Nucleus accumbens (tissue), 56 donors: ENCODE measurements at regions not wholly inside any gene's neighbourhood (a gene's known extent, or its start where the extent isn't known, plus 50 kb on each side); places are given as distances from the start of the nearest gene placed in this dataset.
A peak's percentile ranks its signal among the peaks of the same experiment; 100 is the strongest.
"Not testable (repeated sequence)": the region's sequence is repeated elsewhere in the genome, so short reads cannot be mapped to it uniquely, and the experiment has no call there.

ENCODE experiments used
- DNase-seq, 56 donors: peaks; one replicate each; lab custom pipeline; 2025; lab: John Stamatoyannopoulos, UW

DNA sequence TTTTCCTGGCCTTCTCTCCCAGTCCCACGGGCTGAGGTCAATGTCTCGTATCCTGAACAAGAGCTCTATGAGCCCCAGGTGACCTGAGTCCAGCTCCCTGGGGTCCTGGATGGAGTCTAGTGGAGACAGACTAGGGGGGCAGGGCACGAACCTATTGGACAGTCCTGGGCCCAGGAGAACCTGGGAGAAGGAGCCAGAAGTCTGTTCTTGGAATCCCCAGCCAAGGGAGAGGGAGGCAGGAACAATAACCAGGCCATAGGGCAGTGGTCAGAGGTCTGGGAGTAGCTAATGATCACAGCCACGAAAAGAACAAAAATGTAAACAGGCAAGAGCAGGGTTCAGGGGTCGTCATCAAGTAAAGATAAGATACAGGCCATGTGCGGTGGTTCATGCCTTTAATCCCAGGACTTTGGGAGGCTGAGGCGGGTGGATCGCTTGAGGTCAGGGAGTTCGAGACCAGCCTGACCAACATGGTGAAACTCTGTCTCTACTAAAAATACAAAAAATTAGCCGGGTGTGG lies 60.8 kb downstream of the COPRS start:
- DNase-seq = no peak

DNA sequence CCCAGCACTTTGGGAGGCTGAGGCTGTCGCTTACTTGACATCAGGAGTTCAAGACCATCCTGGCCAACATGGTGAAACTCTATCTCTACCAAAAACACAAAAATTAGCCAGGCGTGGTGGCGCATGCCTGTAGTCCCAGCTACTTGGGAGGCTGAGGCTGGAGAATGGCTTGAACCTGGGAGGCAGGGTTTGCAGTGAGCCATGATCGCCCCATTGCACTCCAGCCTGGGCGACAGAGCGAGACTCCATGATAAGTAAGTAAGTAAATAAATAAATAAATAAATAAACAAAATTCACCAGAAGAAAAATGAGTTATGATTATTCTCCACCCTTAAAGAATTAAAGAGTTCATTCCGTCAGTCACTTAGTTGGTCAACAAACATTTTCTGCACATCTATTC lies 63.1 kb downstream of the COPRS start:
- not testable (repeated sequence) for DNase-seq

DNA sequence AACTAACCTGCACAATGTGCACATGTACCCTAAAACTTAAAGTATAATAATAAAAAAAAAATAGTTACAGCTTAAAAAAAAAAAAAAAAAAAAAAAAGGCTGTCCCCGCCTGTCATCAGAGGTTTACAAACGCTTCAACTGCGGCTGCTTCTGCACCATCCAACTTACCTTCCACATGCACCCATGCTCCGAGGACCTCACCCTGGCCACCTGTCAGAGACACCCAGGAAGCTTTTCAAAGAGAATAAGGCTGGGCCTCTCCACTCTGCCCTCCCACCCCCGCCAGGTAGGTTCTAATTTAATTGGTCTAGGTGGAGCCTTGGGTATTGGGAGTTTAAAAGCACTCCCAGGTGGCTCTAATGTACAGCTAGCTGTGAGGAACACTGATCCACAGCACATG lies 64.9 kb downstream of the COPRS start:
- no peak for DNase-seq

DNA sequence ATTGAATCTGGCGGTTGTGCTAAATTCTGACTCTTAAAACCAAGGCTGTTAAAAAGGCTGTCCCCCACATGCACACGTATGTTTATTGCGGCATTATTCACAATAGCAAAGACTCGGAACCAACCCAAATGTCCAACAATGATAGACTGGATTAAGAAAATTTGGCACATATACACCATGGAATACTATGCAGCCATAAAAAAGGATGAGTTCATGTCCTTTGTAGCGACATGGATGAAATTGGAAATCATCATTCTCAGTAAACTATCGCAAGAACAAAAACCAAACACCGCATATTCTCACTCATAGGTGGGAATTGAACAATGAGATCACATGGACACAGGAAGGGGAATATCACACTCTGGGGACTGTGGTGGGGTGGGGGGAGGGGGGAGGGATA lies 65.4 kb downstream of the COPRS start:
- DNase-seq = not testable (repeated sequence)

DNA sequence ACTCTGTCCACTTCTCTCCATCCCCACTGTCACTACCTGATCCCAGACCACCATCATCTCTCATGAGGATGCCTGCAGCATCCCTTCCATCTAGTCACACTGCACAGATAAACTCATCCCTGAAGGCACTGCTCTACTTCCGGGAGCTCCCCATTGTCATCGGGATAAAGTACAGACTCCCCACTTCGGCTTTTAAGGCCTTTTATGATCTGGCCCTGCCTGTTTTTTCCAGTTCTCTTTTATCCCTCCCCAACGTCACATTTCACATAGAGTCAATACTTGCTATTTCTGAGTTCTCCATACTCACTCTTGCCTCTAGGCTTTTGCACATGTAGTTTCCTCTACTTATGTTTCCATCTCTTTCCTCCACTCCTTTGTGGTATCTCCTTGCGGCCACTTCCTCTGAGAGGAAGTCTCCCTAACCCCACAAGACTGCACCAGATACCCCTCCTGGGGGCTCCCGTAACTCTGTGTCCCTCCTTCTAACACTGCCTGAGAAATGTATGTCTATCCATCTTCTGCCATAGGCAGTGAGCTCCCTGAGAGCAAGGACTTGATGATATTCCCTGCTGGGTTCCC lies 66.9 kb downstream of the COPRS start:
- no peak for DNase-seq

DNA sequence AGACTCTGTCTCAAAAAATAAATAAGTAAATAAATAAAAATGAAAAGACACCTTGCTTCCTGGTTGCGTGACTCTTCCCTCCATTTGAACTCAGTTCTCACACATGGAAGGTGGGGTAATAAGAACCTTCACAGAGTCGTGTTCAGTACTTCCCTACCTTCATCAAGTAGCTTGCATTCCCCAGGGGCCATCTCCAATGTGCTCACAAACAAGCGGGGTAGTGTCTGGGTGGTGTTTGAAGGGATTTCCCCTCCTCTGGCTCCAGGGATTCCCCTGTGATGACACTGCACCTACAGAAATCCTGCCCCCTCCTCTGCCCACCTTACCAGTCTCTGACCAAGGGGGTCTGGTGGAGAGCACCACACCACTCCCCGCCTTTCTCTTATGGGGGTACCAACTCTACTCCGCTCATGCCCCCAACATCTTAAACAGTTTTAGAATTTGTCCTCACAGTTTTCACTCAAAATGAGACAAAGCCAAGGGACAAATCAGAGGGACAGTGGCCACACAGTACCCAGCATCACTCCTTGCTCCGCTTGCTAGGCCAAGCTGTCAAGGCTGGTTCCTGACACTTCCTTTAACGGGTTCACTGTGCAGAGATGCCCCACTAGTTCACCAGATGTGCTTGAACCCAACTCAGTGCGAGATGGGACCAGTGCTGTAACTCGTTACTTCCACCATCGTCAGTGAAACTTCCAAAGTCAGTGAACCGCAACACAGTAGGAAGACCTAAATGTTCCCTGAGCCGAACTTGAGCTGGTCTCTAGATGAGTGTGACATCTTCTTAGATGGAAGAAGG lies 69.1 kb downstream of the COPRS start:
- no peak for DNase-seq

DNA sequence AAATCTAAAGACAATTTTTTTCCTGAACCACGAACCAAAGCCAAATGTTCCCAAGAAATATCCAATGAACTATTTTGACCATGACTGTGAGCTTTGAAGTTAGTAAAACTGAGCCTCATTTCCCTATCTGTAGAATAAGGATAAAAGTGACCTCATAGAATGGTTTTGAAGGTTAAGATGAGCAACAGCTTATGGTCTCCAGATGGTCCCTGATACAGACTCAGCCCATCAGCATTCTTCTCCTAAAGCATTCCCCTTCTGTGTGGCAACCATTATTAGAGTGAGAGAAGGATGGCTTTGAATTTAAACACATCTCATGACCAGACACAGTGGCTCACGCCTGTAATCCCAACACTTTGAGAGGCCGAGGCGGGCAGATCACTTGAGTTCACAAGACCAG lies 70.1 kb downstream of the COPRS start:
- DNase-seq = no peak

DNA sequence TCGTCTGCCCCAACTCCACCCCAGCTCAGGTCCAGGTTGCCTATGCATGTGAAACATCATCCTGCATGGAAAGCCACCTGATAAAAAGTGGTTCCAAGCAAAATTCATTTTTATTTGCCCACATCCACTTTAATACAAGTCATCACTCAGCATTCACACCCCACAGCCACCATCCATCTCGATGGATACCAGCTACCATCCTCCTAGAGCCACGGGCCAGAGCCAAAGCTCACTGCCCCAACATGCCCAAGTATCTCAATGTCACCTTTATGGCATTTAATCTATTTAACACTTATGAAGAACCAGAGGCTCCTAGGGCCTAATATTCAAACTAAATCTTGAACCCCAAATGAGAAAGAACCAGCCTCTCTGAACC lies 70.5 kb downstream of the COPRS start:
- DNase-seq = no peak

DNA sequence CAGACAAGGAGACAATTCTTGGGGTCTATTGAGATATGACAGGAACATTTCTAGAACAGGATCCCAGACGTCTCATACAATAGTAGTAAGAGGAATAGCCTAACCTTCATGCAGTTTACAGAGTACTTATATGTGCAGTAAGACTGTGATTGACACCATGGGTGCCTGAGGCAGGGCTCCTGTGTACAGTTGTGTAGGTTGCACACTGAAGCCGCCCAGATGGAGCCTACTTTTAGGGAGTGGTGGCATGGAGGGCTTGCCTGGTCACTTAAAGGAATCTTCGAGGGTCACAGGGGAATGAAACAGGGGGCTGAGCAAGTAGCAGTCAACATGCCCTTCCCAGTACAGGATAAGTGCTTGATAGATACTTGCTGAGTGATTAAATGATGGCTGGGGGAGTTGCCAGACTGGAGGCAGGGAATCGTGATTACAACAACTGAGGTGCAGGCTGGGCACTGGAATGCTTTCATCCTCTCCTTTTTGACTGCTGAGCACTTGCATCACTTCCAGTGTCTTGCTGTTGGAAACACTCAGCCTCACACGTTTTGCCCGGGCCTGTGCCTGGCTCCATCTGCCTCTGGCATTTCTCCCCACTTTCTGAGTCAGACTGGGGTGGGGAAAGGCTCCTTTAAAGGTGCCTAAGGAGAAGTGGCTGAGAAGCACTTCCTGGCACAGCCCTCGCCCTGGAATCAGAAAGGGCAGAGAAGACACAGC lies 71.0 kb downstream of the COPRS start:
- DNase-seq = peak in 3 of 56 donors; percentile 0 to 7 (median 2)

DNA sequence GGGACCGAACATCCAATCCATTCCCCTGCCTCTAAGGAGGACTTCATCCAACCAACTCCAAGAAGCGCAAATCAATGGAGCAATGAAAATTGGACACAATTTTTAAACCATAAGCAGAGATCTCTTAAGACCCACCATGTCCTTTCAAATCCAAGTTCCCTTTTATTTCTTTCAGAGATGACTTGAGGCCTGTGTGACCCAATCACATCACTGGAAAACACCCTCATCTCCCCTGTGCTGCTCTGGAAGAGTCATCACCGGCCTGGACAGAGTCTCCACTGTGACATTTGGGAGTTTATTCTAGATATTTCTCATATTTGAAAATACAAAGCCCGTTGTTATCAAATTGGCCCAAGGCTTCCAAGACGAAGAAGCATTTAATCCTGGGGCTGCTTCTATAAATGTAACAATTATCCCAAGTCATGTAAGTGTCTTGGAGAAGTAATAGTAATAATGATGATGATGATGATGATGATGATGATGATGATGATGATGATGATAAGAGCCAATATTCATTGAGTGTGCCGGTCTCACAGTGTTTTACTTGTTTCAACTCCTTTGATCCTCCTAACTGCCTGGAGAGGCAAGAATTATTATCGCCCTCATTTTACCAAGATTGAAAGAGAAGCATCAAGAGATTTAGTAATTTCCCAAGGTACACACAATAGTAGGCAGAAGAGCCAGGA lies 72.1 kb downstream of the COPRS start:
- DNase-seq = no peak

DNA sequence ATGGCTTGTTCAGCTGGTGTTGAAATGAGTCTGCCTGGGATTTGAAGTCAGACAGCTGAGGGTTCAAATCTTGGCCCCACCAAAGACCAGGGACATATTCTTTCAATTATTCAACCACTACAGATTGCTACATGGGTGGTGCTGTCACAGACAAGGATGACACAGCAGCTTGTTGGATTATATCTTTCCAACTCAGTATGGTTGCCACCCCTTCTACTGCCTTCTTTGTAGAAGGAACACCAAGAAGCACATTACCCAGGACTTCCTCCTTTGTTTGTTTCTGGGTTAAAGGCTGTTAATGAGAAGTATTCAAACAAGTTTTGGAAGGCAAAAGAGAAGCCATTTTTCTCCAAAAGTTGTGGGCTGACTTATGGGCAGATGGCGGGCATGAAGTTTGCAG lies 78.6 kb downstream of the COPRS start:
- no peak for DNase-seq

DNA sequence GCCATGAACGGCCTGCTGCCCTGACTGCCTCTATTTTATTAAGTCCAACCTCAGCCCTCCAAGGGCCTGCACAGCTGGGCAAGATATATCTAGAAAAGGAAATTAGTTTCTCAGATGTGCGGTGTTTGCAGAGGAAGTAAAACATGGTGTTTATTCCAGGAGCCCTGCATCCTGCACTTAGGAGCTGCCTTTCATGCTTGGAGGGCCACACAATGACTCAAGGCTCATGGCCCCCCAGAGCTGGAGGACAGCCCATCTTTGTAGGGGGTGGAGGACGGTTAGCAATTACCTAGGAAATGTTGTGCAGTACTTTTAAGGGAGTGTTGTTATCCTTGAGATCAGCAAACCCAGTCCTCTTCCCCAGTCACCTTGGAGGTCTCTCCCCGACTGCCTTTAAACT lies 80.5 kb downstream of the COPRS start:
- no peak for DNase-seq

DNA sequence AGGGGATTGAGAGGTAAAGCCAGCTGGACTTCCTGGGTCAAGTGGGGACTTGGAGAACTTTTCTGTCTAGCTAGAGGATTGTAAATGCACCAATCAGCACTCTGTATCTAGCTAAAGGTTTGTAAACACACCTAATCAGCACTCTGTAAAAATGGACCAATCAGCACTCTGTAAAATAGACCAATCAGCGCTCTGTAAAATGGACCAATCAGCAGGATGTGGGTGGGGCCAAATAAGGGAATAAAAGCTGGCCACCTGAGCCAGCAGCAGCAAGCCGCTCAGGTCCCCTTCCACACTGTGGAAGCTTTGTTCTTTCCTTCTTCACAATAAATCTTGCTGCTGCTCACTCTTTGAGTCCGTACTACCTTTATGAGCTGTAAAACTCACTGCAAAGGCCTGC lies 87.7 kb downstream of the COPRS start:
- DNase-seq = not testable (repeated sequence)

DNA sequence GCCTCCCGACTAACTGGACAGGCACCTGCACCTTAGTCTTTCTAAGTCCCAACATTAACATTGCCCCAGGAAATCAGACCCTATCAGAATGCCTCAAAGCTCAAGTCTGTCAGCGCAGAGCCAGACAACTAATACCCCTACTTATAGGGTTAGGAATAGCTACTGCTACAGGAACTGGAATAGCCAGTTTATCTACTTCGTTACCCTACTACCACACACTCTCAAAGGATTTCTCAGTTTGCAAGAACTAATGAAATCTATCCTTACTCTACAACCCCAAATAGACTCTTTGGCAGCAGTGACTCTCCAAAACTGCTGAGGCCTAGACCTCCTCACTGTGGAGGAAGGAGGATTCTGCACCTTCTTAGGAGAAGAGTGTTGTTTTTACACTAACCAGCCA lies 88.5 kb downstream of the COPRS start:
- DNase-seq = not testable (repeated sequence)

DNA sequence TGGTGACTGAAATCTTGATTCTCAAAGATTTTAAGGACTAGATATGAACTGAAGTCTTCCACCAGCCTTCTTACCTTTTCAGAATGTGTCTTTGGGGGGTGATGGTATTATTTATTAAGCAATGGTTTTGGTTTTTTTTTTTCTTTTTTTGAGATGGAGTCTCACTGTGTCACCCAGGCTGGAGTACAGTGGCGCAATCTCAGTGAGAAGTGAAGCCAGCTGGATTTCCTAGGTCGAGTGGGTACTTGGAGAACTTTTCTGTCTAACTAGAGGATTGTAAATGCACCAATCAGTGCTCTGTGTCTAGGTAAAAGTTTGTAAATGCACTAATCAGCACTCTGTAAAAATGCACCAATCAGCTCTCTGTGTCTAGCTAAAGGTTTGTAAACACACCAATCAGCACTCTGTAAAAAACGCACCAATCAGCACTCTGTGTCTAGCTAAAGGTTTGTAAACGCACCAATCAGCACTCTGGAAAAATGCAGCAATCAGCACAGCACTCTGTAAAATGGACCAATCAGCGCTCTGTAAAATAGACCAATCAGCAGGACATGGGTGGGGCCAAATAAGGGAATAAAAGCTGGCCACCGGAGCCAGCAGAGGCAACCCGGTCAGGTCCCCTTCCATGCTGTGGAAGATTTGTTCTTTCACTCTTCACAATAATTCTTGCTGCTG lies 97.1 kb downstream of the COPRS start:
- not testable (repeated sequence) for DNase-seq

DNA sequence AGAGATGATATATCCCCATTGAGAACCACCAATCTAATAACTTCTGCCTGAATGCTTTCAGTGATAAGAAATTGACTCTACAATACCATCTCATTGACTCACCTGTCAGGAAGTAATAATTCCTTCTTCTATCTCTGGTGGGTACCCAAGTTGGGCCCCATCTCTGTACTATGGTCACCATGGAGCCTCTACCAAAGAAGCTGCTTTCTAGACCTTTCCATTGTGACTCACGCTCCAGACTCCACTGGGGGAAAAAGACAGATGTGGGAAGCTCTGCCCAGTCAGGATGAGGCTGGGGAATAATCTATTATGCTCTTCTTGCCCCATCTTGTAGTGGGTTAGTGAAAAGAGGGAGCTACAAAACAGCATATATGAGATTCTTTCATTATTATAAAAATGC lies 100.4 kb downstream of the COPRS start:
- no peak for DNase-seq

DNA sequence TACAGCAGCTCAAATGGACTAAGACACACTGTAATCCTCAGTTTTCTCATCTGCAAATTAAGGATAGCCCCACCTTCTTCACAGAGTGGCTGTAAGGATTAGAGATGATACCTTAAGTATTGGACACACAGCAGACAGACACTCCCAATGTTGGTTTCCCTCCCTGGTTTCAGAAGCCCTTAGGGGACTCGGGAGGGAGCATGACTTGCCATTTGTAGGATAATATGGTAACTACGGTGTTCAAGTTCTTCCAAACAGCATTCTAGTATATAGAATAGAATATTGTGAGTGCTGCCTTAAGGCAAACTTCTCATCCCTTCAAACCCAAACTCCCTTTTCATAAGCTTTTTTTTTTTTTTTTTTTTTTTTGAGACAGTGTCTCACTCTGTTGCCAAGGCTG lies 101.9 kb downstream of the COPRS start:
- no peak for DNase-seq

DNA sequence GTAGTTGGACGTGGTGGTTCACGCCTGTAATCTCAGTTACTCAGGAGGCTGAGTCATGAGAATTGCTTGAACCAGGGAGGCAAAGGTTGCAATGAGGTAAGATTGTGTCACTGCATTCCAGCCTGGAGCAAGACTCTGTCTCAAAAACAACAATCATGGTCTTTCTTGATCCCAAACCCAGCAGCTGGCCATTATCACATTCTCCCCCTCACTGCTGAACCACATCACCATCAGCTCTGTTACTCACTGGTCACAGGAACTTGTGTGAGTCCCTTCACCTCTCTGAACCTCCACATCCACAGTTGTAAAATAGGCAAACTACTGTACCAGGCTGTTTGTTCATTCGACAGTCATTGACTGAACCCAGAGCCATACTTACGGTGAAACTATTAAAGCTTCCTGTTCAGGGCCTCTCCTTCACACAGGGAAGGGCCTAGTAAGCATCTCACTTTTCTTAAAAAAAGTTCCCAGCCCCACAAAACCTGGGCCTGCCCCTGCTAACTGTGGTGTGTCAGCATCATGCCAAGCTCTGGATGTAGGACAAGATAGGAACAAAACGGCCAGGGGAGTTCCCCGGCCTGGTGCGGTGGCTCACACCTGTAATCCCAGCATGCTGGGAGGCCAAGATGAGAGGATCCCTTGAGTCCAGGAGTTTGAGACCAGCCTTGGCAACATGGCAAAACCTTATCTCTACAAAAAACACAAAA lies 104.7 kb downstream of the COPRS start:
- no peak for DNase-seq

DNA sequence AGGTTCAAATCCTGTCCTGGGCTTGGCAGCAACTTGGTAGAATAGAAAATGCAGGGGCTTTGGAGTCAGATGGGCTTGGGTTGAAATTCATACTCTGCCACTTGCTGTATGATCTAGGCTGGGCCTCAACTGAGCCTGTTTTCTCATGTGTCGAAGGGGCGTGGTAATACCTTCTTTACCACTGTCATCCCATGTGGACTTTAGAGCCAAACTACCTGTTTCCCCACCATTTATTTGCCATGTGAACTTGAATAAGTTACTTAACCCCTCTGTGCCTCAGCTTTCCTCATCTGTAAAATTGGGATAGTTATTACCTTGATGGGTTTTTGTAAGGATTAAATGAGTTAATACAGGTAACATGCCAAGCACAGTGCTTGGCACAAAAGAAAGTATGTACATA lies 106.0 kb downstream of the COPRS start:
- DNase-seq = no peak

DNA sequence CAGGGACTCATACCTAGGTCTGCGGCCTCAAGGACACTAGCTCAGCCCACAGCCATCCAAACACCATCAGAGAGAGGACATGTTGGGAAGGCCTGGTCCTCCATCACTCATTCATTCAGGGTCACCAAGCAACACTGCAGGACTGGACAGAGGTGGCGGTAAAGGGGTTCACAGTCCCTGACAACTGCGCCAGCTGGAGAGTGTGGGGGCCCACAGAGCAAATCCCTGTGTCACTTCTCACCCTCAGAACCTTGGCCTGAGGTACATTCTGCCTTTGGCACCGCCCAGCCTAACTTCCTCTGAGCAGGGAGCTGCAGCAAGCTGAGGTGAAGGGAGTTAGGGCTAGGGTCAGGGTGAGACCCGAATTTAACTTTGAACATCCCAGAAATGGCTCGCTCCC lies 106.5 kb downstream of the COPRS start:
- DNase-seq = no peak
